NCI-H1694 (cell line): ENCODE measurements at regions not wholly inside any gene's neighbourhood (a gene's known extent, or its start where the extent isn't known, plus 50 kb on each side); places are given as distances from the start of the nearest gene placed in this dataset.
"Not testable (repeated sequence)": the region's sequence is repeated elsewhere in the genome, so short reads cannot be mapped to it uniquely, and the experiment has no call there.

ENCODE experiments used
- DNase-seq: peaks from one replicate; lab custom pipeline; 2025; lab: John Stamatoyannopoulos, UW

- DNase-seq, result no peak
Measured at GRCh38 chr6:81624453-81624852, 128.0 kb downstream of the TENT5A start.

GRCh38 chr6:81623106-81623759 lies 129.2 kb downstream of the TENT5A start:
- no peak for DNase-seq

- DNase-seq, result no peak
Measured at GRCh38 chr6:81621816-81622395, 130.6 kb downstream of the TENT5A start.

- DNase-seq, result no peak
Measured at GRCh38 chr6:81614292-81614691, 138.2 kb downstream of the TENT5A start.

- DNase-seq, result no peak
Measured at GRCh38 chr6:81613606-81614005, 138.9 kb downstream of the TENT5A start.

GRCh38 chr6:81612136-81612535 lies 140.3 kb downstream of the TENT5A start:
- DNase-seq, result no peak

GRCh38 chr6:81609736-81610135 lies 142.7 kb downstream of the TENT5A start:
- DNase-seq, result no peak

GRCh38 chr6:81608776-81609175 lies 143.7 kb downstream of the TENT5A start:
- DNase-seq, result no peak

- no peak for DNase-seq
Measured at GRCh38 chr6:81606965-81607381, 145.5 kb downstream of the TENT5A start.

GRCh38 chr6:81605526-81605925 lies 147.0 kb downstream of the TENT5A start:
- no peak for DNase-seq

GRCh38 chr6:81601918-81602317 lies 150.6 kb downstream of the TENT5A start:
- no peak for DNase-seq

- not testable (repeated sequence) for DNase-seq
Measured at GRCh38 chr6:81600488-81600887, 152.0 kb downstream of the TENT5A start.

GRCh38 chr6:81594501-81594900 lies 158.0 kb downstream of the TENT5A start:
- DNase-seq, result no peak

- no peak for DNase-seq
Measured at GRCh38 chr6:81590314-81590691, 162.2 kb downstream of the TENT5A start.

GRCh38 chr6:81589465-81590313 lies 162.8 kb downstream of the TENT5A start:
- DNase-seq, result no peak

GRCh38 chr6:81585686-81586085 lies 166.8 kb downstream of the TENT5A start:
- DNase-seq, result not testable (repeated sequence)

- DNase-seq, result not testable (repeated sequence)
Measured at GRCh38 chr6:81584156-81584555, 168.3 kb downstream of the TENT5A start.

GRCh38 chr6:81575442-81575841 lies 177.0 kb downstream of the TENT5A start:
- DNase-seq, result no peak

GRCh38 chr6:81572020-81572419 lies 180.5 kb downstream of the TENT5A start:
- no peak for DNase-seq

- no peak for DNase-seq
Measured at GRCh38 chr6:81570681-81571080, 181.8 kb downstream of the TENT5A start.

GRCh38 chr6:81568973-81569372 lies 183.5 kb downstream of the TENT5A start:
- DNase-seq, result no peak

GRCh38 chr6:81565071-81565470 lies 187.4 kb downstream of the TENT5A start:
- DNase-seq, result no peak

- DNase-seq, result no peak
Measured at GRCh38 chr6:81564470-81565068, 187.9 kb downstream of the TENT5A start.
